GM23338 (cell line): ENCODE measurements at regions not wholly inside any gene's neighbourhood (a gene's known extent, or its start where the extent isn't known, plus 50 kb on each side); places are given as distances from the start of the nearest gene placed in this dataset.

Experiments
- ATAC-seq: fragments of 200-7000 bp; cut with Tn5 transposase; 3 replicates; pipeline ENCODE4 v1.9.1; 2020
- DNase-seq: peaks from one replicate; pipeline ENCODE4 v3.0.0-alpha.2; 2015; ENCODE audit warnings: low spot score
- H2AFZ ChIP-seq: fragments of 200-600 bp; sonication (generic); 2 replicates; pipeline ENCODE4 v1.8.0; 2016; ENCODE audit warnings: antibody characterized with exemption, mild to moderate bottlenecking, moderate library complexity
- H3F3A ChIP-seq: fragments of 200-600 bp; sonication (generic); replicated peaks from 2 replicates; pipeline ENCODE4 v1.8.0; 2017; ENCODE audit warnings: antibody characterized with exemption, mixed run types, low read depth
- H3K27ac ChIP-seq: fragments of 200-600 bp; sonication (generic); 2 replicates; pipeline ENCODE4 v1.6.1; 2016; ENCODE audit warnings: low read depth
- H3K27me3 ChIP-seq: fragments of 200-600 bp; sonication (generic); 2 replicates; pipeline ENCODE4 v1.8.0; 2016; ENCODE audit warnings: mild to moderate bottlenecking, mixed run types, moderate library complexity; ENCODE audit not compliant: insufficient read depth
- H3K36me3 ChIP-seq: fragments of 200-600 bp; sonication (generic); 2 replicates; pipeline ENCODE4 v1.8.0; 2016; ENCODE audit warnings: mild to moderate bottlenecking; ENCODE audit not compliant: insufficient read depth
- H3K4me1 ChIP-seq: fragments of 200-600 bp; sonication (generic); 2 replicates; pipeline ENCODE4 v1.8.0; 2016; ENCODE audit warnings: mild to moderate bottlenecking, moderate library complexity; ENCODE audit not compliant: insufficient read depth
- H3K4me2 ChIP-seq: fragments of 200-600 bp; sonication (generic); 2 replicates; pipeline ENCODE4 v1.7.1; 2017; ENCODE audit warnings: mixed run types
- H3K4me3 ChIP-seq: fragments of 200-600 bp; sonication (generic); 2 replicates; pipeline ENCODE4 v1.6.1; 2016; ENCODE audit warnings: mixed run types
- H3K79me2 ChIP-seq: fragments of 200-600 bp; sonication (generic); replicated peaks from 2 replicates; pipeline ENCODE4 v1.8.0; 2017; ENCODE audit warnings: mild to moderate bottlenecking; ENCODE audit not compliant: insufficient read depth
- H3K9me2 ChIP-seq: fragments of 200-600 bp; sonication (generic); 2 replicates; pipeline ENCODE4 v1.8.0; 2017; ENCODE audit not compliant: insufficient read depth
- H4K20me1 ChIP-seq: fragments of 200-600 bp; sonication (generic); replicated peaks from 2 replicates; pipeline ENCODE4 v1.8.0; 2017; ENCODE audit warnings: mild to moderate bottlenecking; ENCODE audit not compliant: insufficient read depth
- H3K27ac Mint-ChIP-seq: 2 replicates; pipeline ENCODE4 v1.8.0; 2020; ENCODE audit warnings: inconsistent platforms, mild to moderate bottlenecking, moderate library complexity, mixed read lengths
- H3K27me3 Mint-ChIP-seq: 3 replicates; pipeline ENCODE4 v1.8.0; 2022; ENCODE audit warnings: low read depth, mild to moderate bottlenecking, moderate library complexity, mixed read lengths, inconsistent platforms; ENCODE audit not compliant: insufficient read depth, poor library complexity
- H3K36me3 Mint-ChIP-seq: 3 replicates; pipeline ENCODE4 v1.8.0; 2021; ENCODE audit warnings: low read depth, mild to moderate bottlenecking, inconsistent platforms, moderate library complexity, mixed read lengths
- H3K4me1 Mint-ChIP-seq: 3 replicates; pipeline ENCODE4 v1.8.0; 2020; ENCODE audit warnings: mild to moderate bottlenecking, inconsistent platforms, mixed read lengths
- H3K4me3 Mint-ChIP-seq: 3 replicates; pipeline ENCODE4 v1.8.0; 2021; ENCODE audit warnings: moderate library complexity, mild to moderate bottlenecking, inconsistent platforms, mixed read lengths
- H3K9me3 Mint-ChIP-seq: 3 replicates; pipeline ENCODE4 v1.8.0; 2020; ENCODE audit warnings: moderate library complexity, mild to moderate bottlenecking, inconsistent platforms, mixed read lengths
- CREB1 ChIP-seq: fragments of 250-450 bp; sonication (Bioruptor Pico); IDR thresholded peaks from 2 replicates; pipeline ENCODE4 v1.5.0; 2020; ENCODE audit warnings: low read depth, mild to moderate bottlenecking, moderate library complexity
- EZH2 ChIP-seq: fragments of 200-600 bp; sonication (generic); IDR thresholded peaks from one replicate; pipeline ENCODE4 v1.8.0; 2017; ENCODE audit warnings: antibody characterized with exemption, mild to moderate bottlenecking, low read depth; ENCODE audit not compliant: unreplicated experiment
- EZH2phosphoT487 ChIP-seq: fragments of 200-600 bp; sonication (generic); IDR thresholded peaks from one replicate; pipeline ENCODE4 v1.8.1; 2018; ENCODE audit warnings: antibody characterized with exemption; ENCODE audit not compliant: unreplicated experiment
- JUNB ChIP-seq: IDR thresholded peaks from one replicate; pipeline ENCODE4 v1.6.1; 2016; ENCODE audit warnings: antibody characterized with exemption; ENCODE audit not compliant: unreplicated experiment
- NANOG ChIP-seq: IDR thresholded peaks from 2 replicates; pipeline ENCODE4 v1.6.1; 2016; ENCODE audit warnings: antibody characterized with exemption, borderline replicate concordance
- POLR2AphosphoS5 ChIP-seq: IDR thresholded peaks from 2 replicates; pipeline ENCODE4 v1.6.1; 2016; ENCODE audit warnings: antibody characterized with exemption, low read depth
- STAT1 ChIP-seq: IDR thresholded peaks from one replicate; pipeline ENCODE4 v1.6.1; 2016; ENCODE audit warnings: antibody characterized with exemption; ENCODE audit not compliant: unreplicated experiment
- ZNF114 ChIP-seq: fragments of 250-450 bp; sonication (Bioruptor Pico); IDR thresholded peaks from 2 replicates; pipeline ENCODE4 v1.5.0; 2020; ENCODE audit warnings: mild to moderate bottlenecking, moderate library complexity
- ZNF331 ChIP-seq: fragments of 250-450 bp; sonication (Bioruptor Pico); IDR thresholded peaks from 2 replicates; pipeline ENCODE4 v1.5.0; 2020; ENCODE audit warnings: low read depth, mild to moderate bottlenecking, moderate library complexity
- TF ChIP-seq, protein P1 (sequence below): IDR thresholded peaks from one replicate; pipeline ENCODE4 v1.6.1; 2018; ENCODE audit warnings: antibody characterized with exemption; ENCODE audit not compliant: unreplicated experiment
- TF ChIP-seq, protein P2 (sequence below), 2 experiments: fragments of 200-600 bp in 1 of 2; sonication (generic) in 1 of 2; conservative IDR thresholded peaks; 2 replicates each; pipeline versions ENCODE4 v1.5.1 to v1.6.1; 2016 to 2017; ENCODE audit warnings: antibody characterized with exemption in 2 of 2, low read depth in 2 of 2, mild to moderate bottlenecking in 2 of 2, moderate library complexity in 1 of 2
- TF ChIP-seq, protein P3 (sequence below): IDR thresholded peaks from 2 replicates; pipeline ENCODE4 v1.6.1; 2016; ENCODE audit warnings: antibody characterized with exemption
- TF ChIP-seq, protein P4 (sequence below): fragments of 250-450 bp; sonication (Bioruptor Pico); IDR thresholded peaks from 2 replicates; pipeline ENCODE4 v1.5.0; 2020; ENCODE audit warnings: mild to moderate bottlenecking, moderate library complexity

DNA sequence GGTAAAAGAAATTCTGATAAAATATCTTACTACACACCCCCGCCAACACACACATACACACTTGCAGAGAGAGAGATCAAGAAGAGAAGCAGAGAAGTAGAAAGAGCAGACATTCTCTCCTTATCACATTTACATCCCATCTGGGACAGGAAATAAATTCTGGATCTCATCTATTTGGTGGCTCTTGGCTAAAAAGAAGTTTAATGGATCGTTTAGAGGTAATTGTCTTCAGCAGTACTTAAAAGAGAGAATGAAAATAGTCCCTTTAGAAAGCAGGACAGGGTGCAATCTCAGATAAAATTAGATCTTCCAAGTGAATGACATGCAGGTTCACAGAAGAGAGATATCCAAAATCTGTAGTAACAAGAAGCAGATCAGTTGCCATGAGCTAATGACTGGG lies 1392.5 kb downstream of the RAPGEF2 start:
- H3K36me3 ChIP-seq = no peaks in the 10 kb centered on the region
- no peaks in the 10 kb centered on the region for H4K20me1 ChIP-seq
- Mint-ChIP-seq H3K4me3 (no peak overlapping the region), H3K27me3 (no peaks in the 10 kb centered on the region), H3K9me3 (peaks cover 34% of the 10 kb centered on the region), H3K36me3 (peaks cover 21% of the 10 kb centered on the region; the same call in 2 of the 3 replicates), H3K4me1 (no peaks in the 10 kb centered on the region), H3K27ac (no peak overlapping the region)
- peaks cover 7% of the 10 kb centered on the region for H3K9me2 ChIP-seq
- H3K4me3 ChIP-seq = no peak overlapping the region
- H2AFZ ChIP-seq = peak overlapping the region; percentile 12; the same call in 1 of the 2 replicates
- H3K79me2 ChIP-seq = no peaks in the 10 kb centered on the region
- no peak for DNase-seq
- H3K27ac ChIP-seq = no peak overlapping the region
- H3K4me1 ChIP-seq = peaks cover 6% of the 10 kb centered on the region
- no peak overlapping the region for H3K4me2 ChIP-seq
- ATAC-seq = no peak
- H3F3A ChIP-seq = no peaks in the 10 kb centered on the region
- TF ChIP-seq JUNB = no peak
- no peak for TF ChIP-seq POLR2AphosphoS5
- TF ChIP-seq ZNF114 (CRISPR knock-in tag) = no peak
- no peak for TF ChIP-seq NANOG
- TF ChIP-seq, protein P1, sequence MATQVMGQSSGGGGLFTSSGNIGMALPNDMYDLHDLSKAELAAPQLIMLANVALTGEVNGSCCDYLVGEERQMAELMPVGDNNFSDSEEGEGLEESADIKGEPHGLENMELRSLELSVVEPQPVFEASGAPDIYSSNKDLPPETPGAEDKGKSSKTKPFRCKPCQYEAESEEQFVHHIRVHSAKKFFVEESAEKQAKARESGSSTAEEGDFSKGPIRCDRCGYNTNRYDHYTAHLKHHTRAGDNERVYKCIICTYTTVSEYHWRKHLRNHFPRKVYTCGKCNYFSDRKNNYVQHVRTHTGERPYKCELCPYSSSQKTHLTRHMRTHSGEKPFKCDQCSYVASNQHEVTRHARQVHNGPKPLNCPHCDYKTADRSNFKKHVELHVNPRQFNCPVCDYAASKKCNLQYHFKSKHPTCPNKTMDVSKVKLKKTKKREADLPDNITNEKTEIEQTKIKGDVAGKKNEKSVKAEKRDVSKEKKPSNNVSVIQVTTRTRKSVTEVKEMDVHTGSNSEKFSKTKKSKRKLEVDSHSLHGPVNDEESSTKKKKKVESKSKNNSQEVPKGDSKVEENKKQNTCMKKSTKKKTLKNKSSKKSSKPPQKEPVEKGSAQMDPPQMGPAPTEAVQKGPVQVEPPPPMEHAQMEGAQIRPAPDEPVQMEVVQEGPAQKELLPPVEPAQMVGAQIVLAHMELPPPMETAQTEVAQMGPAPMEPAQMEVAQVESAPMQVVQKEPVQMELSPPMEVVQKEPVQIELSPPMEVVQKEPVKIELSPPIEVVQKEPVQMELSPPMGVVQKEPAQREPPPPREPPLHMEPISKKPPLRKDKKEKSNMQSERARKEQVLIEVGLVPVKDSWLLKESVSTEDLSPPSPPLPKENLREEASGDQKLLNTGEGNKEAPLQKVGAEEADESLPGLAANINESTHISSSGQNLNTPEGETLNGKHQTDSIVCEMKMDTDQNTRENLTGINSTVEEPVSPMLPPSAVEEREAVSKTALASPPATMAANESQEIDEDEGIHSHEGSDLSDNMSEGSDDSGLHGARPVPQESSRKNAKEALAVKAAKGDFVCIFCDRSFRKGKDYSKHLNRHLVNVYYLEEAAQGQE = no peak
- TF ChIP-seq, protein P2, sequence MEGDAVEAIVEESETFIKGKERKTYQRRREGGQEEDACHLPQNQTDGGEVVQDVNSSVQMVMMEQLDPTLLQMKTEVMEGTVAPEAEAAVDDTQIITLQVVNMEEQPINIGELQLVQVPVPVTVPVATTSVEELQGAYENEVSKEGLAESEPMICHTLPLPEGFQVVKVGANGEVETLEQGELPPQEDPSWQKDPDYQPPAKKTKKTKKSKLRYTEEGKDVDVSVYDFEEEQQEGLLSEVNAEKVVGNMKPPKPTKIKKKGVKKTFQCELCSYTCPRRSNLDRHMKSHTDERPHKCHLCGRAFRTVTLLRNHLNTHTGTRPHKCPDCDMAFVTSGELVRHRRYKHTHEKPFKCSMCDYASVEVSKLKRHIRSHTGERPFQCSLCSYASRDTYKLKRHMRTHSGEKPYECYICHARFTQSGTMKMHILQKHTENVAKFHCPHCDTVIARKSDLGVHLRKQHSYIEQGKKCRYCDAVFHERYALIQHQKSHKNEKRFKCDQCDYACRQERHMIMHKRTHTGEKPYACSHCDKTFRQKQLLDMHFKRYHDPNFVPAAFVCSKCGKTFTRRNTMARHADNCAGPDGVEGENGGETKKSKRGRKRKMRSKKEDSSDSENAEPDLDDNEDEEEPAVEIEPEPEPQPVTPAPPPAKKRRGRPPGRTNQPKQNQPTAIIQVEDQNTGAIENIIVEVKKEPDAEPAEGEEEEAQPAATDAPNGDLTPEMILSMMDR (conservative IDR thresholded peaks at IDR 0.05; ENCODE audit: low read depth in 2 of 2) = no peak
- TF ChIP-seq, protein P3, sequence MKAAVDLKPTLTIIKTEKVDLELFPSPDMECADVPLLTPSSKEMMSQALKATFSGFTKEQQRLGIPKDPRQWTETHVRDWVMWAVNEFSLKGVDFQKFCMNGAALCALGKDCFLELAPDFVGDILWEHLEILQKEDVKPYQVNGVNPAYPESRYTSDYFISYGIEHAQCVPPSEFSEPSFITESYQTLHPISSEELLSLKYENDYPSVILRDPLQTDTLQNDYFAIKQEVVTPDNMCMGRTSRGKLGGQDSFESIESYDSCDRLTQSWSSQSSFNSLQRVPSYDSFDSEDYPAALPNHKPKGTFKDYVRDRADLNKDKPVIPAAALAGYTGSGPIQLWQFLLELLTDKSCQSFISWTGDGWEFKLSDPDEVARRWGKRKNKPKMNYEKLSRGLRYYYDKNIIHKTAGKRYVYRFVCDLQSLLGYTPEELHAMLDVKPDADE = no peak
- TF ChIP-seq, protein P4, sequence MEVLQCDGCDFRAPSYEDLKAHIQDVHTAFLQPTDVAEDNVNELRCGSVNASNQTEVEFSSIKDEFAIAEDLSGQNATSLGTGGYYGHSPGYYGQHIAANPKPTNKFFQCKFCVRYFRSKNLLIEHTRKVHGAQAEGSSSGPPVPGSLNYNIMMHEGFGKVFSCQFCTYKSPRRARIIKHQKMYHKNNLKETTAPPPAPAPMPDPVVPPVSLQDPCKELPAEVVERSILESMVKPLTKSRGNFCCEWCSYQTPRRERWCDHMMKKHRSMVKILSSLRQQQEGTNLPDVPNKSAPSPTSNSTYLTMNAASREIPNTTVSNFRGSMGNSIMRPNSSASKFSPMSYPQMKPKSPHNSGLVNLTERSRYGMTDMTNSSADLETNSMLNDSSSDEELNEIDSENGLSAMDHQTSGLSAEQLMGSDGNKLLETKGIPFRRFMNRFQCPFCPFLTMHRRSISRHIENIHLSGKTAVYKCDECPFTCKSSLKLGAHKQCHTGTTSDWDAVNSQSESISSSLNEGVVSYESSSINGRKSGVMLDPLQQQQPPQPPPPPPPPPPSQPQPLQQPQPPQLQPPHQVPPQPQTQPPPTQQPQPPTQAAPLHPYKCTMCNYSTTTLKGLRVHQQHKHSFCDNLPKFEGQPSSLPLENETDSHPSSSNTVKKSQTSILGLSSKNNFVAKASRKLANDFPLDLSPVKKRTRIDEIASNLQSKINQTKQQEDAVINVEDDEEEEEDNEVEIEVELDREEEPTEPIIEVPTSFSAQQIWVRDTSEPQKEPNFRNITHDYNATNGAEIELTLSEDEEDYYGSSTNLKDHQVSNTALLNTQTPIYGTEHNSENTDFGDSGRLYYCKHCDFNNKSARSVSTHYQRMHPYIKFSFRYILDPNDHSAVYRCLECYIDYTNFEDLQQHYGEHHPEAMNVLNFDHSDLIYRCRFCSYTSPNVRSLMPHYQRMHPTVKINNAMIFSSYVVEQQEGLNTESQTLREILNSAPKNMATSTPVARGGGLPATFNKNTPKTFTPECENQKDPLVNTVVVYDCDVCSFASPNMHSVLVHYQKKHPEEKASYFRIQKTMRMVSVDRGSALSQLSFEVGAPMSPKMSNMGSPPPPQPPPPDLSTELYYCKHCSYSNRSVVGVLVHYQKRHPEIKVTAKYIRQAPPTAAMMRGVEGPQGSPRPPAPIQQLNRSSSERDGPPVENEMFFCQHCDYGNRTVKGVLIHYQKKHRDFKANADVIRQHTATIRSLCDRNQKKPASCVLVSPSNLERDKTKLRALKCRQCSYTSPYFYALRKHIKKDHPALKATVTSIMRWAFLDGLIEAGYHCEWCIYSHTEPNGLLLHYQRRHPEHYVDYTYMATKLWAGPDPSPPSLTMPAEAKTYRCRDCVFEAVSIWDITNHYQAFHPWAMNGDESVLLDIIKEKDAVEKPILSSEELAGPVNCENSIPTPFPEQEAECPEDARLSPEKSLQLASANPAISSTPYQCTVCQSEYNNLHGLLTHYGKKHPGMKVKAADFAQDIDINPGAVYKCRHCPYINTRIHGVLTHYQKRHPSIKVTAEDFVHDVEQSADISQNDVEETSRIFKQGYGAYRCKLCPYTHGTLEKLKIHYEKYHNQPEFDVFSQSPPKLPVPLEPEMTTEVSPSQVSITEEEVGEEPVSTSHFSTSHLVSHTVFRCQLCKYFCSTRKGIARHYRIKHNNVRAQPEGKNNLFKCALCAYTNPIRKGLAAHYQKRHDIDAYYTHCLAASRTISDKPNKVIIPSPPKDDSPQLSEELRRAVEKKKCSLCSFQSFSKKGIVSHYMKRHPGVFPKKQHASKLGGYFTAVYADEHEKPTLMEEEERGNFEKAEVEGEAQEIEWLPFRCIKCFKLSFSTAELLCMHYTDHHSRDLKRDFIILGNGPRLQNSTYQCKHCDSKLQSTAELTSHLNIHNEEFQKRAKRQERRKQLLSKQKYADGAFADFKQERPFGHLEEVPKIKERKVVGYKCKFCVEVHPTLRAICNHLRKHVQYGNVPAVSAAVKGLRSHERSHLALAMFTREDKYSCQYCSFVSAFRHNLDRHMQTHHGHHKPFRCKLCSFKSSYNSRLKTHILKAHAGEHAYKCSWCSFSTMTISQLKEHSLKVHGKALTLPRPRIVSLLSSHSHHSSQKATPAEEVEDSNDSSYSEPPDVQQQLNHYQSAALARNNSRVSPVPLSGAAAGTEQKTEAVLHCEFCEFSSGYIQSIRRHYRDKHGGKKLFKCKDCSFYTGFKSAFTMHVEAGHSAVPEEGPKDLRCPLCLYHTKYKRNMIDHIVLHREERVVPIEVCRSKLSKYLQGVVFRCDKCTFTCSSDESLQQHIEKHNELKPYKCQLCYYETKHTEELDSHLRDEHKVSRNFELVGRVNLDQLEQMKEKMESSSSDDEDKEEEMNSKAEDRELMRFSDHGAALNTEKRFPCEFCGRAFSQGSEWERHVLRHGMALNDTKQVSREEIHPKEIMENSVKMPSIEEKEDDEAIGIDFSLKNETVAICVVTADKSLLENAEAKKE (CRISPR knock-in tag) = no peak
- TF ChIP-seq EZH2 = no peak
- TF ChIP-seq ZNF331 (CRISPR knock-in tag) = no peak
- no peak for TF ChIP-seq EZH2phosphoT487
- no peak for TF ChIP-seq STAT1
- no peak for TF ChIP-seq CREB1 (CRISPR knock-in tag)
- H3K27me3 ChIP-seq = no peaks in the 10 kb centered on the region
